ENCODE measurements at regions not wholly inside any gene's neighbourhood (a gene's known extent, or its start where the extent isn't known, plus 50 kb on each side); places are given as distances from the start of the nearest gene placed in this dataset.

GRCh38 chr2:49553658-49554057 is 399.3 kb upstream of the FSHR start:
- Histone ChIP-seq H3K27me3 (no peaks in the 10 kb centered on the region), H3K4me3 (no peak overlapping the region), H3K4me1 (no peaks in the 10 kb centered on the region), H3K9me3 (no peaks in the 10 kb centered on the region), H3K36me3 (no peaks in the 10 kb centered on the region), H3K27ac (replicated peaks in 1 of 4) (no peak overlapping the region)
- TF ChIP-seq CTCF (IDR thresholded peaks at IDR 0.05) (no peak), EP300 (IDR thresholded peaks at IDR 0.05) (no peak), POLR2A (IDR thresholded peaks at IDR 0.05; ENCODE audit: low read depth) (no peak), POLR2AphosphoS5 (IDR thresholded peaks at IDR 0.05) (no peak)
- intact Hi-C loops (cut with DNase I), result no loop called here
- no peak for DNase-seq (ENCODE audit: extremely low spot score)

GRCh38 chr2:49532702-49533101 is 378.4 kb upstream of the FSHR start:
- Histone ChIP-seq H3K9me3 (peaks cover 0 to 20% (median 9%) of the 10 kb centered on the region in 4 donors), H3K4me1 (no peaks in the 10 kb centered on the region), H3K36me3 (no peaks in the 10 kb centered on the region), H3K27me3 (no peaks in the 10 kb centered on the region), H3K27ac (replicated peaks in 1 of 4) (no peak overlapping the region), H3K4me3 (no peak overlapping the region)
- DNase-seq (ENCODE audit: extremely low spot score), result no peak
- TF ChIP-seq CTCF (IDR thresholded peaks at IDR 0.05) (no peak), POLR2AphosphoS5 (IDR thresholded peaks at IDR 0.05) (no peak), POLR2A (IDR thresholded peaks at IDR 0.05; ENCODE audit: low read depth) (no peak), EP300 (IDR thresholded peaks at IDR 0.05) (no peak)
- intact Hi-C loops (cut with DNase I), result no loop called here

- intact Hi-C loops (cut with DNase I), result no loop called here
Measured at GRCh38 chr2:49515996-49516782, 361.9 kb upstream of the FSHR start.

GRCh38 chr2:49514201-49514600 is 359.9 kb upstream of the FSHR start:
- no peak for DNase-seq (ENCODE audit: extremely low spot score)
- TF ChIP-seq EP300 (IDR thresholded peaks at IDR 0.05) (no peak), POLR2AphosphoS5 (IDR thresholded peaks at IDR 0.05) (no peak), POLR2A (IDR thresholded peaks at IDR 0.05; ENCODE audit: low read depth) (no peak), CTCF (IDR thresholded peaks at IDR 0.05) (no peak)
- Histone ChIP-seq H3K27ac (replicated peaks in 1 of 4) (no peak overlapping the region), H3K4me1 (no peaks in the 10 kb centered on the region), H3K4me3 (no peak overlapping the region), H3K36me3 (no peaks in the 10 kb centered on the region), H3K27me3 (no peaks in the 10 kb centered on the region), H3K9me3 (no peaks in the 10 kb centered on the region)
- 85% methylated on average over 1 of the region's 1 CpG for WGBS
- intact Hi-C loops (cut with DNase I), result no loop called here

More at GRCh38 chr2:49515996-49516782, 361.9 kb upstream of the FSHR start:
- TF ChIP-seq CTCF (IDR thresholded peaks at IDR 0.05), result no peak
- no peak for TF ChIP-seq EP300 (IDR thresholded peaks at IDR 0.05)
- TF ChIP-seq POLR2AphosphoS5 (IDR thresholded peaks at IDR 0.05), result no peak
- no peak for TF ChIP-seq POLR2A (IDR thresholded peaks at IDR 0.05; ENCODE audit: low read depth)
- Histone ChIP-seq H3K27me3 (no peaks in the 10 kb centered on the region), H3K4me1 (no peaks in the 10 kb centered on the region), H3K4me3 (no peak overlapping the region), H3K27ac (replicated peaks in 1 of 4) (no peak overlapping the region), H3K36me3 (no peaks in the 10 kb centered on the region), H3K9me3 (no peaks in the 10 kb centered on the region)
- WGBS, result 69% methylated on average over 2 of the region's 2 CpGs
- no peak for DNase-seq (ENCODE audit: extremely low spot score)

GRCh38 chr2:49490710-49491109 is 336.4 kb upstream of the FSHR start:
- Histone ChIP-seq H3K9me3 (no peaks in the 10 kb centered on the region), H3K36me3 (no peaks in the 10 kb centered on the region), H3K27me3 (no peaks in the 10 kb centered on the region), H3K4me1 (no peaks in the 10 kb centered on the region), H3K4me3 (no peak overlapping the region), H3K27ac (replicated peaks in 1 of 4) (no peak overlapping the region)
- no peak for DNase-seq (ENCODE audit: extremely low spot score)
- 52% methylated on average over 5 of the region's 5 CpGs for WGBS
- intact Hi-C loops (cut with DNase I), result loop anchor here (10.0 kb wide), 1 partner anchor 546 kb away; no protein-coding TSS in a partner anchor
- TF ChIP-seq CTCF (IDR thresholded peaks at IDR 0.05) (peak in 2 of 3 experiments; percentile 23 to 41), EP300 (IDR thresholded peaks at IDR 0.05) (no peak), POLR2A (IDR thresholded peaks at IDR 0.05; ENCODE audit: low read depth) (no peak), POLR2AphosphoS5 (IDR thresholded peaks at IDR 0.05) (no peak)

All from esophagus muscularis mucosa (tissue), 4 donors.